Putamen (tissue), 1 donor: ENCODE measurements at regions not wholly inside any gene's neighbourhood (a gene's known extent, or its start where the extent isn't known, plus 50 kb on each side); places are given as distances from the start of the nearest gene placed in this dataset.

ENCODE experiments used
- DNase-seq: peaks from one replicate; pipeline ENCODE4 v3.0.0-alpha.2; 2016; ENCODE audit warnings: low spot score

- DNase-seq, result no peak
Observed at GRCh38 chr14:27386391-27386790, 788.6 kb upstream of the NOVA1 start.

DNA sequence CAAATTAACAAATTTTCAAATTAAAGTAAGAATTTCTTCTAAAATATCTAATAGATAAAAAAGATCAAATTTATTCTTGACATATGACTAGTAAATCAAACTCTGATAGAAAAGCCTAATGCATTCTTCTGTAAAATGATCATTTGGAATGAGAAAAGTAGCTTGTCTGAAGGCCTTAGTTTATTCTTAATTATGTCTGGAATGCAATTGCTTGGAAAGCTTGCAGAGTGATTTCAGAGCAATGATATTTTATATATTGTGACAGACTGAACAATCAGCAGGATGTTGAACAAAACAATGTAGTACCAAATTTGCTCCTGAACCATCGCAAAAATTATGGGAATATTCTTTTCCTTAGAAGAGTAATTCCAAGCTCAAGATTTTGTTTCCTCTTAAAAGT is 789.6 kb upstream of the NOVA1 start:
- DNase-seq, result no peak

GRCh38 chr14:27389402-27389801 is 791.6 kb upstream of the NOVA1 start:
- no peak for DNase-seq

DNA sequence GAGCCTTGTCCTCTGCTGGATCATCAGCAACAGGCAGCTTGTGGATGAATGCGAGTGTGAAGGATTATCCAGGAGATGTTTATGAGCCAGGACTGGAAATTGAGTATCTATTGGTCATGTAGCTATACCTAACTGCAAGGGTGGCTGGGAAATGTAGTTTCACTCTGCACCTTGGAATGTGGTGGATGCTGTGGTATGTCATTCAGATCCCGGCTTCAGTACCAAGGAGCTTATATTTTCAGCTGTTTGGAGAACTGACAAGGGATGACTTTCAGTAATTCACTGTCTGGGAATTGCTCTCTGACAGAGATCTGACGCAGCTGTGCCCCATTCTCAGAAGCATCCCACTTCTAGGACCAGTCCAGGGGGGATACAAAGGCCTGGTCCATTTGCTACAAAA is 792.3 kb upstream of the NOVA1 start:
- no peak for DNase-seq

DNA sequence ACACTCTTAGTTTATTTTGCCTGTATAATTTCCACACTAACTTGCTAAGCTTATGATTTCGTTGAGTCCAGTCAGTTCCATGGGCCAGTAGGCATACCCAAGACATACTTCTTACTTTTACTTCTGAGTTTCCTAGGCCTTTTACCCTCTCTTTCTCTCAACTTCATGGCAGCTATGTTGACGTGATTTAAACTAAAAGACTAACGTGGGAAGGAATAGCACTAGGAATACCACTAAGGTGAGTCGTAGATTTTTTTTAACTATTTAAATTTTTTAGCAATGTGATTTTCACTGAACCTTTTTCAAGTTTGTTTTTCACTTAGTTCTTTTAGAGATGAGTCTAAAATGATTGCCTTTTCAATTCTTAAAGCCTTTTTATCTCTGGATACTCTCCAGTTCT is 793.5 kb upstream of the NOVA1 start:
- DNase-seq, result no peak

GRCh38 chr14:27392153-27392552 is 794.3 kb upstream of the NOVA1 start:
- DNase-seq, result no peak

DNA sequence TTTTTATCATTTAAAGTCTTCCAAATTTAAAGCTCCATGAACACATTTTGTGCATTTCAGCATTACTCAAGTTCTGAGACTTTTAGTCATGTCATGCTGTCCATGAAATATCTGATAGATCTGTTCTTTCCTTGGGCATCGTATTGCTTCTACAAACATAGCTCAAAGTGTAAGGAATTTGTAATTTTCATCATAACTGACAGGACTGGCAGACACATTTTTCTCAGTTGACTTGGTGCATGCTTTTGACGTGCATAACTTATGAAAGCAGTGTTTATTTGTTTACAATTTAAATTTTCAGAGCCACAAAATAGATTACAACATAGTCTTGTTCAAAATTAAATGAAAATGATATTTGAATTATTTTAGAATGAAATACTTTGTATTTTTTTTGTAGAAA is 812.1 kb upstream of the NOVA1 start:
- DNase-seq, result no peak

- DNase-seq, result no peak
Observed at GRCh38 chr14:27410981-27411380, 813.1 kb upstream of the NOVA1 start.

DNA sequence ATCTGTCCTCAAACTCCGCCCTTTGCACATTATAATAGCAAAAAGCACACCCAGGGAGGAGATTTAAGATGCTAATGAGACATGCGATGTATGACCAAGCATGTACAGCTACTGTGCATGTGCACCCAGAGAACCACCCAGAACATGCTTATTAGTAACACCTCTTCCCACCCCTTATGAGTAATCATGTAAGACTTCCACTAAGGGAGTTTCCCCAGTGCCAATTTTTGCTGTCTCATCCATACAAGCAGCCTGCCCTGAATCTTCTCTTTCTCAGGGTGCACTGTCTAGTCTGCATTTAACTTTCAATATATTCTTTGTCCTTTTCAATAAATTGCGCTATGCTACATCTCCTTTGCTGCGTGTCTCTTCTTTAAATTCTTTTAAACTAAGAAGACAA is 830.0 kb upstream of the NOVA1 start:
- no peak for DNase-seq

DNA sequence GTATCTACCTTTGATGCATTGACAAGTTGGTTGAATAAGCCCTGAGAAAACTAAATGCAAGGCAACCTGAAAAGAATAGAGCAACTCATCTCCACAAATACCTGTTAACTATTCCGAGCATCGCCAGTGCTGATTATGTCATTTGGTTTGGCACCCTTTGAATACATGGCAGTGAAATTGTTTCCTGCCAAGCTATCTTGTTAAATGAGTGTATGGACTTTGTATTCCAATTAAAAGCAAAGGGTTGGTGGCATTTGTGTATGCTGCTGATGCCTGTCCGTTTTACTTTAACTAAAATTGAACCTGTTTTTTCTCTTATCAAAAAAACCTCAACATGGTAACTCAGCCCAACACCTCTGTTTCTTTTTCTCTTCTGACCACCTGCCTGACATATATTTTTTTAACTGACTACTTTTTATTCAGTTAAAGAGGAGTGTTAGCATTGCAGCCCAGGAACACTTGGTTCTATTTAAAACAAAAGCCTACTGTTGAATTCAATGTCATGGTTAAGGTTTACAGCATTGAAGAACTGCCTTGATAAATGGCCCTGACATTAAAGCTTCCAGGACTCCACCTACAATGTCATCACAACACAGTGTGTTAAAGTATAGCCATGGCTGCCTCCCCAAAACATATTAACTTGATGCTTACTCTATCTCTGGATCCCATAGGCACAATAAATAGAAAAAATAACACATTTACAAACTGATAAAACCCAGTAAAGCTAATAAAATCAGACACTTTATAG is 838.3 kb upstream of the NOVA1 start:
- DNase-seq, result no peak

DNA sequence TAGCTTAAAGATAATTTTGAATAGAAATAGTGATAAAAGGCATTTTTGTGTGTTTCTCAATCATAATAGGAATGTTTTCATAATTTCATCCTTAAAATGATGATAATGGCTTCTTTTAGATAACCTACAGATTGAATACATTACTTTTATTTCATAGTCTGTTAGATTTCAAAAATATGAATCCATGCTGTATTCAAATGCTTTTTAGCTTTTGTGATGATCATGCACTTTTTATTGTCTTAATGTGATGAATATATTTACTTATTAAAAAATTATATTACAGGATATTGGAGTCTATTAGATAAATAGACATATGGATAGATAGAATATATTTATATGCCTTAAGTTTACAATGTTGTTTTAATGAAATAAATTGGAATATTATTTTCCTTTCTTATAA is 886.8 kb upstream of the NOVA1 start:
- no peak for DNase-seq

DNA sequence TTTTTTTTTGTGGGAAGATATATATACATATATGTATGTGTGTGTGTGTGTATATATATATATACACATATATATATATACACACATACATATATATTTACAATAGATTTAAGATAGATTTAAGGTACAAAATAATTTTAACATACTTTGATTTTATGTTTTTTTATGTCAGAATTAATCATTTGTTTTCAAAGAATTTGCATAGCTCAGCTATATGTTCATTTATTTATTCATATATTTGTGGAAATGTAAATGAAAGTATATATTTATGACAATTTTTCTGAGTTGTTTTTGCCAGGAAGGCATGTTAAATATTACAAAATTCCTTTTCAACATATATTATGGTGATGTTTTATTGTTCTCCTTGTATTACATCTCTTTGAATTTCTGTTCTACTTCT is 887.4 kb upstream of the NOVA1 start:
- no peak for DNase-seq

DNA sequence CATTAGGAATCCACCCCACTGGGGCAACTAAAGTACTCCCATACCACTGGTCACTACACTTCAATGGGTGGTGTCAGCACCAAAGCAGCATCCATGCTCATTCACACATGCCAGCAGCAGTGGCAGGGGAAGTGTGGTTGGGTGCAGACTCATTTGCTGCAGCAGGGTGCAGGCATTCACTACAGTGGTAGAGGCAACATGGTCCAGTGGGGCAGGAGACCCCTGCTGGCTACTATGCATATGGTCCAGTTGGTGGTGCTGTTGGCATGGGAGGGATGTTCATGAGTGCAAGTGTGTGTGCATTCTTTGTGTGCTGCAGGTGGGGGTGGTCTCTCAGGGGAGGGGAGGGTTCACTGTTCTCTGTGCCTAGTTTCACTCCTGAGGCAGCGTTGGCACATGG is 908.4 kb upstream of the NOVA1 start:
- DNase-seq, result no peak

DNA sequence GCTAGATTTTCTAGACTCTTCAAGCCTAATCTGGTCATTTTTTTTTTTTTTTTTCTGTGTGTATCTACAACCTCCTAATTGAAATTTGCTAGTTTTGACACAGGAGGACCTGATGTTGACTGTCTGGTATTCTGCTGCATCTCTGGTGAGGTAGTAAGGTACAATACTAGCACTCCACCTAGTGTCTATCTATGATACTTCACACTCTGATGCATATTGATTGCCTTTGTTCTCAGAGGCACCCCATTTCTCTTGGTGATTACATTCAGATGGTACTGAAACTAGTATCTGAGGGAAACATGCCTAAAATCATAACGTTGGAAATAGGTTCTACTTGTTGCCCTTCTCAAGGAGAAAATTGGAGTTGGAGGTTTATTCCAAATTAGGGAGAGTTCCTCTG is 930.5 kb upstream of the NOVA1 start:
- DNase-seq, result no peak

DNA sequence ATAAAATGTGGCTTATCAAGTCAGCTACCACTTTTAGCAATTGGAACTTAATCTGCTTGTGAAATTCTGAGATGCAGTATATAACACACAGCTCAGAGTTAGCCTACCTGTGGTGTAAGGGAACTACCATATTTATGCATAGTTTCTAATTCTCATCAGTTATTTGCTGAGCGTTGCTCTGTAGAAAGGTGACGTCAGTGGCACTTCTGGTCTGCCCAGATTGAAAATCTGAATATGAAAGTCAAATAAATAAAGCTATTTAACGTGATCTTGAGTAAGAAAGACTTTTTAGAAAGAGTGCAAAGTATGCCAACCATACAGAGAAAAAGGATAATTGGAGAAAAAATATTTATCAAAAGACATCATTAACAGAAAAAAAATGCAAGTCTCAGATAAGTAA is 938.9 kb upstream of the NOVA1 start:
- DNase-seq, result no peak

DNA sequence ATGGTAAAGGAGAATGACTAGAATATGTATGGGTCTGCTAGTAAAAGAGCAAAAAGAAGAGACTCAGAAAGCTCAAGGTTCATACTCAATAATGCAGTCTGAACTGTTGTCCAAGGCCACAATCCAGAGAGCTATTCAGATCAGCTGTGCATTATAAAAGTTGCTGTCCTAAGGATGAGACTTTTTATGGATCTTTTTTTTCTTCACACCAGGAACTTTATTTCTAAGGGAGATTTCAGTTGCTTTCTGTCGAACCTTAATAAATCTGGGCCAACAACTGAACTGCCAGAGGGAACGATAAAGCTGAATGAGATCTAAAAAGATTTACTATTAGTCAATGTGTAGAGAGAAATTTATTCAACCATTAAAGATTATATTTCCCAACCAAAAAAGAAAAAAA is 948.3 kb upstream of the NOVA1 start:
- DNase-seq, result no peak

DNA sequence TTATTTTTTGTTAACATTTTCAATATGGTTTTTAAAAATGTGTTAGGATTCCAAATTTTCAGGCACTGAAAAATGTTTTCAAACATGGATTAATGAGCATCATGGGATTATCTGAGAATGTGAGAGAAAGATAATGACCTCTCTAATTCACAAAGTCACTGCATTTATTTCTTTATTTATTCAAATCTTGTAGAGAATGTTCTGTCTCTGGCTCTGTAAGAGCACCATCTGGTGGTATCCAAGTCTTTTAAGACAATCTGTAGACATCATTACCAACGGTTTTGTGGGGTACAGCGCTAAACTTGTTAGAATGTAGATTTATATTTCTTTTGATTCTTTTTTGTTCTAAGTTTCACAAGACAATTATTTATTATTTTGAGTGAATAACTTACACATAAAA is 956.0 kb upstream of the NOVA1 start:
- peak; percentile 10 for DNase-seq

- DNase-seq, result no peak
Observed at GRCh38 chr14:27557445-27557844, 959.6 kb upstream of the NOVA1 start.

GRCh38 chr14:27559848-27560247 is 962.0 kb upstream of the NOVA1 start:
- DNase-seq, result no peak

GRCh38 chr14:27566843-27567382 is 969.1 kb upstream of the NOVA1 start:
- DNase-seq, result no peak

- no peak for DNase-seq
Observed at GRCh38 chr14:27573018-27573417, 975.2 kb upstream of the NOVA1 start.

GRCh38 chr14:27587103-27587502 is 989.3 kb upstream of the NOVA1 start:
- no peak for DNase-seq

- no peak for DNase-seq
Observed at GRCh38 chr14:27605282-27605681, 1007.4 kb upstream of the NOVA1 start.

DNA sequence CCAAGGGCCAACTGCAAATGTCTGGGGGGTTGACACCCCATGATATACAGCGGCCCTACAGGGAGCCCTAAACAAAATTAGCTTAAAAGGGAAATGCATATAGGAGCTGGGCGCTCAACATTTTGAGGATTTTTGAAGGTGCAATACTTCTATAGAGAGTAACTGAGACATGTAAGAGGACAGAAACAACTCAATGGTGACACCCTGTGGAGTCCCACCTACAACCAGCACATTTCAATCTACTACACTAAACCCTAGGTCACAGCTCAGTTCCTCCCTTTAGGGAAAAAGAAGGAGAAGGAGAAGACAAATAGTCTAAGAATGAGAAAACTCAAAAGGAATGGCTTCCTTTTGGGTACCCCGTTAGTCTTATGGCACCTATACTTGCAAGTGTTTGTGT is 1010.5 kb upstream of the NOVA1 start:
- DNase-seq, result no peak
